Ascending aorta (tissue), 2 donors: ENCODE measurements at regions not wholly inside any gene's neighbourhood (a gene's known extent, or its start where the extent isn't known, plus 50 kb on each side); places are given as distances from the start of the nearest gene placed in this dataset.
"Not testable (repeated sequence)": the region's sequence is repeated elsewhere in the genome, so short reads cannot be mapped to it uniquely, and the experiment has no call there.

ENCODE experiments used
- DNase-seq, 2 donors: peaks; one replicate each; pipeline ENCODE4 v3.0.0-alpha.2; 2019; ENCODE audit warnings: low spot score in 2 of 2
- H3K27ac ChIP-seq, 2 donors: fragments of 200-600 bp; sonication (generic); one replicate each; pipeline ENCODE4 v1.5.1; 2016 to 2017; ENCODE audit warnings: mild to moderate bottlenecking in 1 of 2
- H3K27me3 ChIP-seq: fragments of 200-600 bp; sonication (generic); one replicate; pipeline ENCODE4 v1.5.1; 2017
- H3K36me3 ChIP-seq, 2 donors: fragments of 200-600 bp; sonication (generic); one replicate each; pipeline ENCODE4 v1.5.1; 2016
- H3K4me1 ChIP-seq, 2 donors: fragments of 200-600 bp; sonication (generic); one replicate each; pipeline ENCODE4 v1.5.1; 2016 to 2017; ENCODE audit warnings: mild to moderate bottlenecking in 1 of 2
- H3K4me3 ChIP-seq, 2 donors: fragments of 200-600 bp; sonication (generic); one replicate each; pipeline ENCODE4 v1.5.1; 2016 to 2017; ENCODE audit warnings: mild to moderate bottlenecking in 1 of 2
- H3K9me3 ChIP-seq, 2 donors: fragments of 200-600 bp; sonication (generic); one replicate each; pipeline ENCODE4 v1.5.1; 2016
- intact Hi-C: fragments of 100-400 bp; cut with DNase I; formaldehyde crosslinking; loops from one replicate; pipeline ENCODE4 v1.15.1; 2023
- TF ChIP-seq, protein P1 (sequence below), 3 experiments: fragments of 200-600 bp in 2 of 3; fragments of 450-650 bp in 1 of 3; sonication (generic) in 2 of 3; IDR thresholded peaks; one replicate each; pipeline ENCODE4 v1.5.1; 2016 to 2019; ENCODE audit warnings: antibody characterized with exemption in 3 of 3, mild to moderate bottlenecking in 1 of 3, moderate library complexity in 1 of 3

- H3K27me3 ChIP-seq, H3K36me3 ChIP-seq, intact Hi-C loops, H3K27ac ChIP-seq, H3K4me1 ChIP-seq, H3K4me3 ChIP-seq, H3K9me3 ChIP-seq: not testable (repeated sequence)
- DNase-seq = peak in 1 of 2 donors; percentile 33
Measured at GRCh38 chr15:20153528-20153927, 388.1 kb downstream of the GOLGA6L6 start.

DNA sequence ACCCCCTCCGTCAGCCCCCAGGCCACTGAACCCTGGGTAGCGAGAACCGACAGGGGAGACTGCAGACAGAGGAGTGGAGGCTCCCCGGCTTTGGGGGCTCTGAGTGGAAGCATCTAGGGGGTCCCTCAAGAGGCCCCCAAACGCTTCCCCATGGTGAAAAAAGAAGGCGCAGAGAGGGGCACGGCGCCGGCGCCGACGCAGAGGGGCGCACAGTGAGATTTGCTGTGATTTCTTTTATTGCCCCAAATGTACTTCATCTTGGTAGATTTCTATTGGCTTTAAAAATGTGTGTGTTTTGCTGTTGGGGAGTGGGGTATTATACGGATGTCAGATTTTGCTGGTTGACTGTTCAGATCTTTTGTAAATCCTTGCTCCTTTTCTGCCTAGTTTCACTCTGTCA is 392.9 kb downstream of the GOLGA6L6 start:
- intact Hi-C loops, H3K27ac ChIP-seq, H3K4me3 ChIP-seq, H3K36me3 ChIP-seq, H3K27me3 ChIP-seq, H3K9me3 ChIP-seq, H3K4me1 ChIP-seq: not testable (repeated sequence)
- peak in 1 of 2 donors; percentile 52 for DNase-seq

DNA sequence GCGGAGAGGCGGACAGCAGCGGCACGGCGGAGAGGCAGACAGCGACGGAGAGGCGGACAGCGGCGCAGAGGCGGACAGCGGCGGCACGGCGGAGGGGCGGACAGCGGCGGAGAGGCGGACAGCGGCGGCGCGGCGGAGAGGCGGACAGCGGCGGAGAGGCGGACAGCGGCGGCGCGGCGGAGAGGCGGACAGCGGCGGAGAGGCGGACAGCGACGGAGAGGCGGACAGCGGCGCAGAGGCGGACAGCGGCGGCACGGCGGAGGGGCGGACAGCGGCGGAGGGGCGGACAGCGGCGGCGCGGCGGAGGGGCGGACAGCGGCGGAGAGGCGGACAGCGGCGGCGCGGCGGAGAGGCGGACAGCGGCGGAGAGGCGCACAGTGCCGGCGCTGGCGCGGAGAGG is 393.6 kb downstream of the GOLGA6L6 start:
- H3K36me3 ChIP-seq, H3K27ac ChIP-seq, H3K27me3 ChIP-seq, H3K4me3 ChIP-seq, DNase-seq, H3K9me3 ChIP-seq, H3K4me1 ChIP-seq, intact Hi-C loops: not testable (repeated sequence)

- H3K9me3 ChIP-seq, H3K27ac ChIP-seq, H3K27me3 ChIP-seq, H3K4me1 ChIP-seq, H3K36me3 ChIP-seq, intact Hi-C loops, H3K4me3 ChIP-seq: not testable (repeated sequence)
- peak in 1 of 2 donors; percentile 42 for DNase-seq
Measured at GRCh38 chr15:20144333-20145036, 397.1 kb downstream of the GOLGA6L6 start.

GRCh38 chr15:20142906-20143305 is 398.7 kb downstream of the GOLGA6L6 start:
- DNase-seq, H3K27me3 ChIP-seq, H3K27ac ChIP-seq, H3K4me1 ChIP-seq, H3K9me3 ChIP-seq, H3K36me3 ChIP-seq, intact Hi-C loops, H3K4me3 ChIP-seq: not testable (repeated sequence)

DNA sequence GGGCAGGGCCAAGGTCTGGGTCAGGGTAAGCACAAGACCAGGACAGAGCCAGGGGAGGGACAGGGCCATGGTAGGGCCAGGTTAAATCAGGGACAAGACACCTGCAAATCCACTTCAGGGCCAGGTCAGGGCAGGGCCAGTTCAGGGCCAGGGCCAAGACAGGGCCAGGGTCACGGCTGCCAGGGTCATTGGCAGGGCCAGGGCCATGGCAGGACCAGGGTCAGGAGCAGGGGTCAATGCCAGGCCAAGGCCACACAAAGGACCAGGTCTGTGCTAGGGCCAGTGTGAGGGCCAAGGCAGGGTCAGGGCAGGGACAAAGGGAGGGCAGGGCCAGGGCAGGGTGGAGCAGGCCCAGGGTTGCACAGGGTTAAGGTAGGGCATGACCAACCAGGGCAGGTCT is 399.2 kb downstream of the GOLGA6L6 start:
- intact Hi-C loops = not testable (repeated sequence)
- peak in 1 of 2 donors; percentile 58 for DNase-seq

GRCh38 chr15:20124668-20125067 is 416.9 kb downstream of the GOLGA6L6 start:
- H3K27ac ChIP-seq, intact Hi-C loops, H3K27me3 ChIP-seq, H3K4me3 ChIP-seq, H3K4me1 ChIP-seq, H3K9me3 ChIP-seq, H3K36me3 ChIP-seq: not testable (repeated sequence)
- DNase-seq = peak in 1 of 2 donors; percentile 13

More for the DNA sequence above, 399.2 kb downstream of the GOLGA6L6 start:
- not testable (repeated sequence) for H3K36me3 ChIP-seq, H3K4me1 ChIP-seq, H3K27me3 ChIP-seq, H3K27ac ChIP-seq, H3K4me3 ChIP-seq, H3K9me3 ChIP-seq

GRCh38 chr15:20106026-20106425 is 435.6 kb downstream of the GOLGA6L6 start:
- no peak overlapping the region for H3K27ac ChIP-seq
- H3K4me1 ChIP-seq = no peaks in the 10 kb centered on the region
- H3K9me3 ChIP-seq = peaks cover 0 to 3% of the 10 kb centered on the region in 2 donors
- DNase-seq = peak in 1 of 2 donors; percentile 65
- H3K36me3 ChIP-seq = no peaks in the 10 kb centered on the region
- TF ChIP-seq, protein P1, sequence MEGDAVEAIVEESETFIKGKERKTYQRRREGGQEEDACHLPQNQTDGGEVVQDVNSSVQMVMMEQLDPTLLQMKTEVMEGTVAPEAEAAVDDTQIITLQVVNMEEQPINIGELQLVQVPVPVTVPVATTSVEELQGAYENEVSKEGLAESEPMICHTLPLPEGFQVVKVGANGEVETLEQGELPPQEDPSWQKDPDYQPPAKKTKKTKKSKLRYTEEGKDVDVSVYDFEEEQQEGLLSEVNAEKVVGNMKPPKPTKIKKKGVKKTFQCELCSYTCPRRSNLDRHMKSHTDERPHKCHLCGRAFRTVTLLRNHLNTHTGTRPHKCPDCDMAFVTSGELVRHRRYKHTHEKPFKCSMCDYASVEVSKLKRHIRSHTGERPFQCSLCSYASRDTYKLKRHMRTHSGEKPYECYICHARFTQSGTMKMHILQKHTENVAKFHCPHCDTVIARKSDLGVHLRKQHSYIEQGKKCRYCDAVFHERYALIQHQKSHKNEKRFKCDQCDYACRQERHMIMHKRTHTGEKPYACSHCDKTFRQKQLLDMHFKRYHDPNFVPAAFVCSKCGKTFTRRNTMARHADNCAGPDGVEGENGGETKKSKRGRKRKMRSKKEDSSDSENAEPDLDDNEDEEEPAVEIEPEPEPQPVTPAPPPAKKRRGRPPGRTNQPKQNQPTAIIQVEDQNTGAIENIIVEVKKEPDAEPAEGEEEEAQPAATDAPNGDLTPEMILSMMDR (IDR thresholded peaks at IDR 0.05) = no peak
- no peak overlapping the region for H3K4me3 ChIP-seq
- H3K27me3 ChIP-seq = no peaks in the 10 kb centered on the region
- intact Hi-C loops = no loop called here

GRCh38 chr15:20105011-20105990 is 436.3 kb downstream of the GOLGA6L6 start:
- DNase-seq = peak in 1 of 2 donors; percentile 59
- intact Hi-C loops, H3K4me3 ChIP-seq, H3K9me3 ChIP-seq, H3K27me3 ChIP-seq, H3K4me1 ChIP-seq, H3K27ac ChIP-seq, H3K36me3 ChIP-seq: not testable (repeated sequence)

GRCh38 chr15:20104551-20104950 is 437.0 kb downstream of the GOLGA6L6 start:
- H3K4me1 ChIP-seq, H3K36me3 ChIP-seq, intact Hi-C loops, H3K27me3 ChIP-seq, H3K9me3 ChIP-seq, H3K27ac ChIP-seq, H3K4me3 ChIP-seq: not testable (repeated sequence)
- DNase-seq = peak in 1 of 2 donors; percentile 73

DNA sequence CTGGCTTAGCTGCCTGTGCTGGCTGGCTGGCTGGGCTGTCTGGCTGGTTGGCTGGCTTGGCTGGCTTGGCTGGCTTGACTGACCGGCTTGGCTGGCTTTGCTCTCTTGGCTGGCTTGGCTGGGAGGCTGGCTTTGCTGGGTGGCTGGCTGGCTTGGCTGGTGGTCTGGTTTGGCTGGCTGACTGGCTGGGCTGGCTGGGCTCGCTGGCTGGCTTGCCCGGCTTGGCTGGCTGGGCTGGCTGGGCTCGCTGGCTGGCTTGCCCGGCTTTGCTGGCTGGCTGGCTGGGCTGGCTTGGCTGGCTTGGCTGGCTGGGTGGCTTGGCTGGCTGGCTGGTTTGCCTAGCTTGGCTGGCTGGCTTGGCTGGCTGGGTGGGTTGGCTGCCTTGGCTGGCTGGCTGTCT is 438.7 kb downstream of the GOLGA6L6 start:
- H3K36me3 ChIP-seq, intact Hi-C loops, H3K9me3 ChIP-seq, H3K4me1 ChIP-seq, H3K27me3 ChIP-seq, H3K4me3 ChIP-seq, H3K27ac ChIP-seq: not testable (repeated sequence)
- peak in 1 of 2 donors; percentile 80 for DNase-seq

- H3K36me3 ChIP-seq, intact Hi-C loops, H3K27ac ChIP-seq, H3K4me3 ChIP-seq, H3K27me3 ChIP-seq, H3K9me3 ChIP-seq, H3K4me1 ChIP-seq: not testable (repeated sequence)
- DNase-seq = peak in 1 of 2 donors; percentile 64
Measured at GRCh38 chr15:20102209-20102608, 439.4 kb downstream of the GOLGA6L6 start.

DNA sequence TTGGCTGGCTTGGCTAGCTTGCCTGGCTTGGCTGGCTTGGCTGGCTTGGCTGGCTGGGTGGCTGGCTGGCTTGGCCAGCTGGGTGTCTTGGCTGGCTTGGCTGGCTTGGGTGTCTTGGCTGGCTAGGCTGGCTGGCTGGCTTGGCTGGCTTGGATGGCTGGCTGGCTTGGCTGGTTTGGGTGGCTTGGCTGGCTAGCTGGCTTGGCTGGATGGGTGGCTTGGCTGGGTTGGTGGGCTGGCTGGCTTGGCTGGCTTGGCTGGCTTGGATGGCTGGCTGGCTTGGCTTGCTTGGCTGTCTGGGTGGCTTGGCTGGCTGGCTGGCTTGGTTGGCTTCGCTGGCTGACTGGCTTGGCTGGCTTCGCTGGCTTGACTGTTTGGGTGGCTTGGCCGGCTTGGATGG is 440.3 kb downstream of the GOLGA6L6 start:
- H3K27me3 ChIP-seq, H3K36me3 ChIP-seq, H3K4me1 ChIP-seq, H3K4me3 ChIP-seq, H3K9me3 ChIP-seq, intact Hi-C loops, DNase-seq, H3K27ac ChIP-seq: not testable (repeated sequence)
